ENCODE measurements at regions not wholly inside any gene's neighbourhood (a gene's known extent, or its start where the extent isn't known, plus 50 kb on each side); places are given as distances from the start of the nearest gene placed in this dataset.
A peak's percentile ranks its signal among the peaks of the same experiment; 100 is the strongest.

DNA sequence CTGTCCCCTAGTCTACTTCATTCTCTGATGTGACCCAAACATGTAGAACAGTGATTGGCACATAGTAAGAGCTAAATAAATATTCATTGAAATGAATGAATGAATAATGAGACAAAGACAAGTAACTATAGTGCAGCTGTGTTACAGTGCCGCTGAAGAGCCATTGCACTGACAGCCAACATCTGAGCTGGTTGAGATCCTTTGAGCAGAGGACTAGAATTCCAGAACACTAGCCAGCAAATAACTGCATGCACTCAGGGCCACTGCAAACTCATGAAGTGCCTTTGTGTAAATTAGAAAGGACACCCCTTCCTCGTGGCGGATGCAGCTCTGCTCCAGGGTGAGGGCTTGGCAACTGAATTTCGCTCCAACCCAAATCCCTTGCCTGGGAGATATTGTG, 230.3 kb upstream of the CDYL start:
- no peak for DNase-seq (ENCODE audit: low read depth, low spot score)
- in situ Hi-C loops (cut with HindIII; ENCODE audit: low sequenced_read_pairs): no loop called here
- TF ChIP-seq, protein P1, sequence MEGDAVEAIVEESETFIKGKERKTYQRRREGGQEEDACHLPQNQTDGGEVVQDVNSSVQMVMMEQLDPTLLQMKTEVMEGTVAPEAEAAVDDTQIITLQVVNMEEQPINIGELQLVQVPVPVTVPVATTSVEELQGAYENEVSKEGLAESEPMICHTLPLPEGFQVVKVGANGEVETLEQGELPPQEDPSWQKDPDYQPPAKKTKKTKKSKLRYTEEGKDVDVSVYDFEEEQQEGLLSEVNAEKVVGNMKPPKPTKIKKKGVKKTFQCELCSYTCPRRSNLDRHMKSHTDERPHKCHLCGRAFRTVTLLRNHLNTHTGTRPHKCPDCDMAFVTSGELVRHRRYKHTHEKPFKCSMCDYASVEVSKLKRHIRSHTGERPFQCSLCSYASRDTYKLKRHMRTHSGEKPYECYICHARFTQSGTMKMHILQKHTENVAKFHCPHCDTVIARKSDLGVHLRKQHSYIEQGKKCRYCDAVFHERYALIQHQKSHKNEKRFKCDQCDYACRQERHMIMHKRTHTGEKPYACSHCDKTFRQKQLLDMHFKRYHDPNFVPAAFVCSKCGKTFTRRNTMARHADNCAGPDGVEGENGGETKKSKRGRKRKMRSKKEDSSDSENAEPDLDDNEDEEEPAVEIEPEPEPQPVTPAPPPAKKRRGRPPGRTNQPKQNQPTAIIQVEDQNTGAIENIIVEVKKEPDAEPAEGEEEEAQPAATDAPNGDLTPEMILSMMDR (IDR thresholded peaks at IDR 0.05; ENCODE audit: low read depth, low read length): no peak
- no peak overlapping the region for H3K4me3 ChIP-seq (ENCODE audit: low read depth, low read length)

DNA sequence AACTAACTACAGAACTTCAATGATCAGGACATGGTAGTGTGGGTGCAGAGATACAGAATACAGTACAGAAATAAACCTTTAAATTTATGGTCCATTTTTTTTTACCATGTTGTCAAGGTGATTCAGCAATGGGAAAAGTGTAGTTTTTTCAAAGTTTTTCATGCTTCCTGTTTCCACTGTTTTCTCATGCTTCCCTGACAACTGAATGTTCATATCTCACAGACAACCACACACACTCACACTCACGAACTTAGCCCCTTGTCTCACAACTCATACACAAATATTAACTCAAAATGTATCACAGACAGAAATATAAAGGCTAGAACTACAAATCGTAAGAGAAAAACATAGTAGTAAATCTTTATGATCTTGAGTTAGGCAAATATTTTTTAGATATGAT, 232.6 kb upstream of the CDYL start:
- no peak overlapping the region for H3K4me3 ChIP-seq (ENCODE audit: low read depth, low read length)
- no peak for DNase-seq (ENCODE audit: low read depth, low spot score)
- in situ Hi-C loops (cut with HindIII; ENCODE audit: low sequenced_read_pairs): no loop called here
- TF ChIP-seq, protein P1 (IDR thresholded peaks at IDR 0.05; ENCODE audit: low read depth, low read length): no peak

DNA sequence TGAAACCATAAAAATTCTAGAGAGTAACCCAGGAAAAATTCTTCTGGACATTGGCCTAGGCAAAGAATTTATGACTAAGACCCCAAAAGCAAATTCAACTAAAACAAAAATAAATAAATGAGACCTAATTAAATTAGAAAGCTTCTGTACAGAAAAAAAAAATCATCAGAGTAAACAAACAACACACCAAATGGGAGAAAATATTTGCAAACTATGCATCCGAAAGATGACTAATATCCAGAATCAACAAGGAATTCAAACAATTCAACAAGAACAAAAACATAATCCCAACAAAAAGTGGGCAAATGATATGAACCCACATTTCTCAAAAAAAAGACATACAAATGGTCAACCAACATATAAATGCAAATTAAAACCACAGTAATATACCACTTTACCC, 242.6 kb upstream of the CDYL start:
- in situ Hi-C loops (cut with HindIII; ENCODE audit: low sequenced_read_pairs): no loop called here
- TF ChIP-seq, protein P1 (IDR thresholded peaks at IDR 0.05; ENCODE audit: low read depth, low read length): no peak
- no peak for DNase-seq (ENCODE audit: low read depth, low spot score)
- H3K4me3 ChIP-seq (ENCODE audit: low read depth, low read length): no peak overlapping the region

DNA sequence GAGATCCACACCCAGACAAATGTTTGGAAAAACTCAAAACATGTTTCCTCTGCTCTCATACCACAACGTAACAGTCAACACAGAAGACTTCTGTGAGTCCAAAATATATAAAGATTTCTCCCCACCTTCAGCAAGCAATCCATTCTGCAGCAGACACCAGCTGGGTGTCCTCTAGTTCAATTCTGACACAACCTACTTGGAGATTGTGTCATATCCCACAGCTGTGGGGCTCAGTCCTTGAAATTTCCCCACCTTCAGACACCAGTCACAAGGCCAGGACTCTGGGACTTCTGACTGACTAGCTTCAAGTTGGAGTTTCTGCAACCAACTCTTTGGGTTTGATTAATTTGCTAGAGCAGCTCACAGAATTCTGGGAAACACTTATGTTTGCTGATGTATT, 244.8 kb upstream of the CDYL start:
- no peak overlapping the region for H3K4me3 ChIP-seq (ENCODE audit: low read depth, low read length)
- in situ Hi-C loops (cut with HindIII; ENCODE audit: low sequenced_read_pairs): no loop called here
- TF ChIP-seq, protein P1 (IDR thresholded peaks at IDR 0.05; ENCODE audit: low read depth, low read length): no peak
- no peak for DNase-seq (ENCODE audit: low read depth, low spot score)

DNA sequence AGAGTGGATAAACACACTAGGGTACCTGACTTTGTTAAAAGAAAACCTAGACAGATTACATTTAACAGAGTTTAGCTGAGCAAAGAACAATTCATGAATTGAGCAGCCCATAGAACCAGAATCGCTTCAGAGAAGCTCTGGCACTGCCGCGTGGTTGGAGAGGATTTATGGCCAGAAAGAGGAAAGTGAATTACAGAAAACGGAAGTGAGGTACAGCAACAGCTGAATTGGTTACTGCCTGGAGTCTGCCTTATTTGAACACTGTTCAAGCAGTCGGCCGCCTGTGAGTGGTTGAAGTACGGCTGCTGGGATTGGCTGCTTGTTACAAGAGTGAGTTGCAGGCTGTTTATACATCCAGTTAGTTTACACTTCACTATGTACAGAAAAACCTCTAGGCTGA, 253.8 kb upstream of the CDYL start:
- TF ChIP-seq, protein P1 (IDR thresholded peaks at IDR 0.05; ENCODE audit: low read depth, low read length): no peak
- no peak for DNase-seq (ENCODE audit: low read depth, low spot score)
- H3K4me3 ChIP-seq (ENCODE audit: low read depth, low read length): no peak overlapping the region
- in situ Hi-C loops (cut with HindIII; ENCODE audit: low sequenced_read_pairs): no loop called here

DNA sequence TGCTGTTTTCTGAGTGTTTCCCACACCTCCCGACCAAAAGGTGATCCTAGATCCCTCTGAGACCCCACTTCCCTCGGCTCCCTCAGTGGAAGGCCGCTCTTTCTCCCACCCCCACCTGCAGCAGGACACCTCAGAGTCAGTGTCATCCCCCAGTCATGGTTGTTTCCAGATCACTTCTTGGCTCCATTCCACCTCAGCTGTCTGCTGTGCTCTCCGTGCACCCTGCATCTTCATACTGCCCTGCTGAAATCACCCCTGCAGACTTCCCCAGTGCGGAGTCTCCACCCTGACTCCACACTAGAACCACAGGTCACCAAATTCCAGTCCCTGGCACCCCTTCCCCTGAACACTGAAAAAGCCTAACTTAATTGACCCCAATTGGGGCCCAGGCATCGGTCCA, 255.1 kb upstream of the CDYL start:
- DNase-seq (ENCODE audit: low read depth, low spot score): no peak
- no peak overlapping the region for H3K4me3 ChIP-seq (ENCODE audit: low read depth, low read length)
- TF ChIP-seq, protein P1 (IDR thresholded peaks at IDR 0.05; ENCODE audit: low read depth, low read length): no peak
- in situ Hi-C loops (cut with HindIII; ENCODE audit: low sequenced_read_pairs): no loop called here

DNA sequence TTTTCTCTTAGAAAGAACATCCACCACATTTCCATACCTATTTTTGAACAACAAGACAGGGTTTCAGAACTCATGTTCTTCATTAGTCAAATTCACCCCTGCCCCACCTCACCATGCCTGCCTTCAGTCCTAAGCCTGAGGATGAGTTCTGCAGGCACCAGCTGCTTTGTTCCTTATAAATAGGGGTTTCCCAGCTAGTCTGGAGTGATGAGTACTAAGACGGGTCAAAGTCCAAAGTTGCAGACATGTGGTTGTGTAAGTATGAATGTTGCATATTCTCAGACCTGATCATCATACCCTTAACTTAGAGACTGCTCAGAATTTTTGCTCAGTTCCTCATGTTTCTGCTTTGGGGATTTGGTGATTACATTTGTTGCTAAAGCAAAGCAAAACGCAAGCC, 257.7 kb upstream of the CDYL start:
- H3K4me3 ChIP-seq (ENCODE audit: low read depth, low read length): no peak overlapping the region
- DNase-seq (ENCODE audit: low read depth, low spot score): peak; percentile 0
- TF ChIP-seq, protein P1 (IDR thresholded peaks at IDR 0.05; ENCODE audit: low read depth, low read length): no peak
- in situ Hi-C loops (cut with HindIII; ENCODE audit: low sequenced_read_pairs): no loop called here
